DMS53 (cell line): ENCODE measurements at regions not wholly inside any gene's neighbourhood (a gene's known extent, or its start where the extent isn't known, plus 50 kb on each side); places are given as distances from the start of the nearest gene placed in this dataset.
A peak's percentile ranks its signal among the peaks of the same experiment; 100 is the strongest.

ENCODE experiments used
- DNase-seq: peaks from one replicate; lab custom pipeline; 2025; lab: John Stamatoyannopoulos, UW

DNA sequence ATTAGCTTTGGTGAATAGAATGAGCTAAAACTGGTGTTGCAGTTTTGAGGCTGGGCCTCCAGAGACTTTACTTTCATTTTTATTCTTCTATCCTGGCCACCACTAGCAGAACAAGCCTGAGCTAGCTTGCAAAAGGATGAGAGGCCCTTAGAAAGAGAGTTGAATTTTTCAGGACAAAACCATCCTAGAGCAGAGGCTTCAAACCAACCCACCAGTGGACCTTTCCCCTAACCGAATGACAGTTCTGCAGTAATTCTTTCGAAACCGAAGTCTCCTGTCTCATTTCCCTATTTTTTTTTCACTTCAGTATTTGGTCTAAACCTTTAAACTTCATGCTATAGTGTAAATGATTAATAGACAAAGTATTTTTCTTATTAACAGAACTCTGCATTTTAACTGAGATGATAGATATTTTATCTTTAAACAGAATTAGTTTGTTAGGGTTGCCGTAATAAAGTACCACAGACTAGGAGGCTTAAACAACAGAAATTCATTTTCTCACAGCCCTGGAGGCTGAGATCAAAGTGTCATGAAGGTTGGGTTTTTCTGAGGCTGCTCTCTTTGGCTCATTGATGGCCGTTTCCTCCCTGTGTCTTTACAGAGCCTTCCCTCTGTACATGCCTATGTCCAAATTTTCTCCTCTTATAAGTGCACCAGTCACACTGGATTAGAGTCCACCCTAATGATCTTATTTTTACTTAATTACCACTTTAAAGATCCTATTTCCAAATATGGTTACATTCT lies 80.6 kb upstream of the PAK5 start:
- no peak for DNase-seq

DNA sequence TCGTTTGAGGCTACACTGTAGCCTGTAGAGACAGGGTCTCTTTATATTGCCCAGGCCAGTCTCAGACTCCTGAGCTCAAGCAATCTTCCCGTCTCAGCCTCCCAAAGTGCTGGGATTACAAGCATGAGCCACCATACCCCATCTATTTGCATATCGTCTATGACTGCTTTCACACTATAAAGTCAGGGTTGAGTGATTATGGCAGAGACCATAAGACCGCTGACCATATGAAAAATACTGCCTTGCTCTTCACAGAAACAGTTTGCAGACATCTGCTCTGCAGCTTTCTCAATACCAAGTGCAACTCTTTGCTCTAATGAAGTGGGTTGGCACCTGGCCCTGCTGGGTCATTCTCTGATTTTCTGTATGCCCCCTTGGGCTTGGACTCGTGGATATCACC lies 79.5 kb upstream of the PAK5 start:
- no peak for DNase-seq

DNA sequence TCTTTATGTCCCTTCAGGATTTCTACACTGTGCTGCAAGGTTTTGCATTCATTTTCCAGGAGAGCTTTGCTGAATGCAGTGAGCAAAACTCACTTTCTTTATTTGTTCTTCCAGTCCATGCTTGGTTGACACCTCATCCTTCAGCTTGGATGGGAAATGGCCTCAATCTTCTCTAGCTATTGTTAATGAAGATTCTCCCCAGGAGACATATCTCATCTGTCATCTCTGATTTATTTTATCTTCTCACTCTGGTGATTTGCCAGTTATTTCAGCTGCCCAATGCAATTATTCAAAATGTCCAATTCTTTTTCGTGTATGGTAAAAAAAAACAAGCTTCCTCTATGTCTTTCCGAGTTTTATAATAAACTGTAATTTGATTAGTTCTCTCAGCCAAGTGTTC lies 77.9 kb upstream of the PAK5 start:
- DNase-seq, result no peak

DNA sequence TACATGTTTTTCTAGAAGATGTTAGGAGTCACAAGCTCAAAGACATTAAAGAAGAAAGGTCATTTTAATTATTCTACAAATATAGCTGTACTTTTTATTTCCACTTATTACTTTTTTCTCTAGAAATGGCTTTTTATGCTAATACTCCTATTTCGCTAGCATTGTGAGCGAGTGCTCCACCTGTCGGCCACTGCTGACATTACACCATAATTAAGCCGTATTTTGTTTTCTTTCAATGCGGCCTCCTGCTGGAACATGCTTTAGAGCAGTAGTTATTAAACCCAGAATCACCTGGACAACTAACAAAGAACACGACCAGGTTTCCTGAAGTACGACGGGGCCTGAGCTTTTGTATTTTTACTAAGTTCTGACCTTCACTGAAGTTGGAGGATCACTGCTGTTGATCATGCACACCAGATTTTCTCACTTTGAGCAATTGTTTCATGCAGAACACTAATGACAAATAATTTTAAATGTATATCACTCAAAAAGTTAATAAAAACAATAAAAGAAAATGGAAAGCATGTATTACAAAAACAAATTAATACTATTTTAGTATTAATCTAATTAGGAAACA lies 74.1 kb upstream of the PAK5 start:
- DNase-seq, result peak; percentile 74

DNA sequence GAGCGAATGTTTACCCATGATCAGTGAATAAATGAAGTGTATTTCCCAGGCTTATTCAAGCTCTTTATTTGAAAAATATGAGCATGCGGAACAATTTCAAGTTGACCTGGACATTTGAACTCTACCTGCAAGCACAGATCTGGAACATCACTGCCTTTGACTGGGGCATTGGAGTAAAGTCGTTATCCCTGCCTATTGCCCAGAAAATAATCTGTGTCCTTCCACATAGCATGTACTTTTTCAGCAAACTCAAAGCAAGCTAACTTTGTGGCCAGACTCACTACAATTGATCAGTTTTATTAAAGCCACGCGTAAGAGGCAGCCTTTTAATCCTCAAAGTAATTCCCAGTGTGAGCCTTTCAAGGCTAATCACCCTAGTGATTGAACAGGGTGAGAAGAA lies 73.4 kb upstream of the PAK5 start:
- no peak for DNase-seq

DNA sequence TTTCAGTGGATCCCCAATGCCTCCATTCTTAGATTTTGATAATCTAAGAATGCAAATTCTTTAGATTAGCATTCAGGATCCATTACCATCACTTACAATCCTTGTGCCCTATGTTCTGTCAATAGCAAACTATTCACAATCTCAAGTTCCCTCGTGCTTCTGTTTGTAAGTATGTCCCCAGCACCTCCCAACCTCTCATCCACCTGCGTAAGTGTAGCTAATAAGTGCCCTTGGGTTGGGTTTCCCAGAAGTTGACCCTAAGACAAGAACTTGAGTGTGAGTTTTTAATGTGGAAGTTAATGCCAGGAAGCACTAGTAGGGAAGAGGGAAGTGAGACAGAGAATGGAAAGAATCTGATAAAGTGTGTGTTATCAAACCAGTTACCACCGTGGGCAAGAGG lies 72.6 kb upstream of the PAK5 start:
- DNase-seq, result no peak

DNA sequence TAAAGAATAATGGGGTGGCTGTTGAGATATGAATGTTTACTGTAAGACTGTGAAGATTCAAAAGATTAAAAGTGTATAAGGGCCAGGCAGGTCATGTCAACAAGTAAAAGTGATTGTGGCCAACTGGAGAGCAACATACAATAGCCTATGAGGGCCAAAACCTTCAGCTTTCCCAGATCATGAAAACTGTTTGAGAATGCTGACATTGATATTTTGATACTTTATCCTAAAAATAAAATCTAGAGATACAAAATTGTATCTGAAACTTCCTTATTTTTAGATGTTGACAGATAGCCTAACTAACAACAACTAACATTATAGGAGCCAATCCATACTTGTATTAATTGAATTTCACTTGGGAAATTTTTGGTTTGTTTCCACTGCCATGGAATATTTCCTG lies 70.3 kb upstream of the PAK5 start:
- no peak for DNase-seq

DNA sequence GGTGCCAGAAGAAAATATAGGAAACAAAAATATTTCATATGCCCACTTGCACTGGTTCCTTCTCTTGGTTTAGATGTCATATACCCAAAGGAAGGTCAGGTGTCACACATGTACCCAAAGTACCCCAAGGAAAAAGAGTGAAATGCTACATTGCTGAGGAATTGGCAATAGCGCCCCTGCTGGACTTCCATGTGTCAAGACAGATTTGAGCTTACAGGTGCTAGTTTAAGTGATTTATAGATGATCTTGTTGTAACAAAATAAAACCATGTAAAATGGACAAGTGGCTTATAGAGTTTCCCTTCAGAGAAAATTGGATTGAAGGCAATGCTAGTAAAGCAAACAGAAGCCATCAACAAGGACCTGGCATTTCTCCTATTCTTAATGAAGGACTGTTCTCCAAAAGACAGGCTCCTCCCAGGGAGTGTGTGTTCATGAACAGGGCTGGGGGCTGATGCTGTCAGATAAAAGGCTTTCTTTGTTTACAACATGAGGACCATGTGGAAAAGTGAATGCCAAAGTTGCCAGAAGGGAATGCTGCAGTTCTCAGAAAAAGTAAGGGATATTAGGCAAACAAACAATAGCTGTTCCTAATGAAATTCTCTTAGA lies 64.3 kb upstream of the PAK5 start:
- peak; percentile 28 for DNase-seq

DNA sequence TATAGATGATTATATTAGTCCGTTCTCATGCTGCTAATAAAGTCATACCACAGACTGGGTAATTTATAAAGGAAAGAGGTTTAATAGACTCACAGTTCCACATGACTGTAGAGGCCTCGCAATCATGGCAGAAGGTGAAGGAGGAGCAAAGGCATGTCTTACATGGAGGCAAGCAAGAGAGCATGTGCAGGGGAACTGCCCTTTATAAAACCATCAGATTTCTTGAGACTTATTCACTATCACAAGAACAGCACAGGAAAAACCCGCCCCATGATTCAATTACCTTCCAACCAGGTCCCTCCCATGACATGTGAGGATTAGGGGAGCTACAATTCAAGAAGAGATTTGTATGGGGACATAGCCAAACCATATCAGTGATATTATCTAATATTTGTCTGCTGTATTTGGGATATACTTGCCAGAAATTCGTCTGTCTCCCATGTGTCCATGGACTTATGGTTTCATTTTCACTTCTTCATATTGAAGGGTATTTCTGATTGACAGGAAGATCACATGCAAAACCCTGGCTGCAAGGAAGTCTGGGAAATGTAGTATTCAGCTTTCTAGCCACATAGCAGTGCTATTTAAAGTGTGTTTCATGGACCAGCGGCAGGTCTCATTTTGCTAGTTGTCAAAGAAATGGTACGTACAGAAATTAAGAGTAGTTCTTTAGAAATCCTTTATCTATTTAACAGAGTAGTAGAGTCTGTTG lies 50.5 kb upstream of the PAK5 start:
- peak; percentile 56 for DNase-seq
